ENCODE measurements at regions not wholly inside any gene's neighbourhood (a gene's known extent, or its start where the extent isn't known, plus 50 kb on each side); places are given as distances from the start of the nearest gene placed in this dataset.

- Mint-ChIP-seq H3K36me3 (ENCODE audit: low read depth, unreplicated experiment) (no peaks in the 10 kb centered on the region), H3K4me1 (ENCODE audit: low read depth, unreplicated experiment) (no peaks in the 10 kb centered on the region), H3K27ac (ENCODE audit: unreplicated experiment) (no peak overlapping the region), H3K27me3 (ENCODE audit: low read depth, unreplicated experiment) (peaks cover 20% of the 10 kb centered on the region), H3K9me3 (ENCODE audit: unreplicated experiment) (peaks cover 7% of the 10 kb centered on the region), H3K4me3 (ENCODE audit: unreplicated experiment) (no peak overlapping the region)
- no peak overlapping the region for H3K4me2 ChIP-seq (ENCODE audit: low read length)
- H3K9ac ChIP-seq (ENCODE audit: low read length) = no peak overlapping the region
- no peak overlapping the region for H3K27ac ChIP-seq (ENCODE audit: low read depth, low read length)
- no peak overlapping the region for H2AFZ ChIP-seq (ENCODE audit: low read depth, low read length)
- H3K36me3 ChIP-seq (ENCODE audit: insufficient read depth, low read length) = no peaks in the 10 kb centered on the region
- H3K4me3 ChIP-seq (ENCODE audit: insufficient read depth, low read depth, low read length) = no peak overlapping the region
- TF ChIP-seq CTCF (IDR thresholded peaks at IDR 0.05; ENCODE audit: insufficient read depth, low read depth, low read length) (no peak), EZH2 (IDR thresholded peaks at IDR 0.05; ENCODE audit: insufficient read depth, low read length) (no peak)
- no peaks in the 10 kb centered on the region for H4K20me1 ChIP-seq (ENCODE audit: insufficient read depth, low read length)
- DNase-seq (ENCODE audit: low read depth) (no peak), FAIRE-seq (no peak)
- H3K79me2 ChIP-seq (ENCODE audit: insufficient read depth, low read length) = no peaks in the 10 kb centered on the region
- H3K4me1 ChIP-seq (ENCODE audit: insufficient read depth, low read length) = no peaks in the 10 kb centered on the region
- no peaks in the 10 kb centered on the region for H3K27me3 ChIP-seq (ENCODE audit: insufficient read depth, low read length)
- no peaks in the 10 kb centered on the region for H3K9me3 ChIP-seq (ENCODE audit: insufficient read depth, low read depth, low read length)
These were observed 366.2 kb upstream of the CNR1 start for GRCh38 chr6:88532241-88532860.

GRCh38 chr6:88529726-88530125 lies 363.6 kb upstream of the CNR1 start:
- FAIRE-seq = no peak
- Histone ChIP-seq H2AFZ (ENCODE audit: low read depth, low read length) (no peak overlapping the region), H3K36me3 (ENCODE audit: insufficient read depth, low read length) (no peaks in the 10 kb centered on the region), H3K27ac (ENCODE audit: low read depth, low read length) (no peak overlapping the region), H4K20me1 (ENCODE audit: insufficient read depth, low read length) (no peaks in the 10 kb centered on the region), H3K9ac (ENCODE audit: low read length) (no peak overlapping the region), H3K4me3 (ENCODE audit: insufficient read depth, low read depth, low read length) (no peak overlapping the region), H3K4me2 (ENCODE audit: low read length) (no peak overlapping the region), H3K9me3 (ENCODE audit: insufficient read depth, low read depth, low read length) (no peaks in the 10 kb centered on the region), H3K79me2 (ENCODE audit: insufficient read depth, low read length) (no peaks in the 10 kb centered on the region), H3K4me1 (ENCODE audit: insufficient read depth, low read length) (no peaks in the 10 kb centered on the region), H3K27me3 (ENCODE audit: insufficient read depth, low read length) (no peaks in the 10 kb centered on the region)
- Mint-ChIP-seq H3K4me1 (ENCODE audit: low read depth, unreplicated experiment) (no peaks in the 10 kb centered on the region), H3K27me3 (ENCODE audit: low read depth, unreplicated experiment) (peaks cover 9% of the 10 kb centered on the region), H3K9me3 (ENCODE audit: unreplicated experiment) (peaks cover 13% of the 10 kb centered on the region), H3K27ac (ENCODE audit: unreplicated experiment) (no peak overlapping the region), H3K4me3 (ENCODE audit: unreplicated experiment) (no peak overlapping the region), H3K36me3 (ENCODE audit: low read depth, unreplicated experiment) (no peaks in the 10 kb centered on the region)
- DNase-seq (ENCODE audit: low read depth) = no peak
- TF ChIP-seq CTCF (IDR thresholded peaks at IDR 0.05; ENCODE audit: insufficient read depth, low read depth, low read length) = no peak
- TF ChIP-seq EZH2 (IDR thresholded peaks at IDR 0.05; ENCODE audit: insufficient read depth, low read length) = no peak

GRCh38 chr6:88520445-88520844 lies 354.3 kb upstream of the CNR1 start:
- H3K9me3 ChIP-seq (ENCODE audit: insufficient read depth, low read depth, low read length) = no peaks in the 10 kb centered on the region
- H3K9ac ChIP-seq (ENCODE audit: low read length) = no peak overlapping the region
- no peaks in the 10 kb centered on the region for H3K4me1 ChIP-seq (ENCODE audit: insufficient read depth, low read length)
- Mint-ChIP-seq H3K4me1 (ENCODE audit: low read depth, unreplicated experiment) (peaks cover 16% of the 10 kb centered on the region), H3K27me3 (ENCODE audit: low read depth, unreplicated experiment) (peaks cover 2% of the 10 kb centered on the region), H3K27ac (ENCODE audit: unreplicated experiment) (no peak overlapping the region), H3K36me3 (ENCODE audit: low read depth, unreplicated experiment) (no peaks in the 10 kb centered on the region), H3K9me3 (ENCODE audit: unreplicated experiment) (peaks cover 2% of the 10 kb centered on the region), H3K4me3 (ENCODE audit: unreplicated experiment) (no peak overlapping the region)
- no peaks in the 10 kb centered on the region for H4K20me1 ChIP-seq (ENCODE audit: insufficient read depth, low read length)
- no peak overlapping the region for H2AFZ ChIP-seq (ENCODE audit: low read depth, low read length)
- H3K4me2 ChIP-seq (ENCODE audit: low read length) = no peak overlapping the region
- no peaks in the 10 kb centered on the region for H3K27me3 ChIP-seq (ENCODE audit: insufficient read depth, low read length)
- H3K36me3 ChIP-seq (ENCODE audit: insufficient read depth, low read length) = no peaks in the 10 kb centered on the region
- no peak for TF ChIP-seq CTCF (IDR thresholded peaks at IDR 0.05; ENCODE audit: insufficient read depth, low read depth, low read length)
- TF ChIP-seq EZH2 (IDR thresholded peaks at IDR 0.05; ENCODE audit: insufficient read depth, low read length) = no peak
- H3K27ac ChIP-seq (ENCODE audit: low read depth, low read length) = no peak overlapping the region
- H3K4me3 ChIP-seq (ENCODE audit: insufficient read depth, low read depth, low read length) = no peak overlapping the region
- DNase-seq (ENCODE audit: low read depth) (no peak), FAIRE-seq (no peak)
- H3K79me2 ChIP-seq (ENCODE audit: insufficient read depth, low read length) = no peaks in the 10 kb centered on the region

All from astrocyte (in vitro differentiated cells and primary cell).